Left cardiac atrium (tissue), 4 donors: ENCODE measurements at regions not wholly inside any gene's neighbourhood (a gene's known extent, or its start where the extent isn't known, plus 50 kb on each side); places are given as distances from the start of the nearest gene placed in this dataset.

Source experiments
- ATAC-seq, 2 donors: fragments of 200-7000 bp; cut with Tn5 transposase; one replicate each; pipeline ENCODE4 v1.9.1; 2020; ENCODE audit warnings: mild to moderate bottlenecking in 2 of 2, moderate library complexity in 2 of 2
- DNase-seq: peaks from one replicate; pipeline ENCODE4 v3.0.0-alpha.2; 2020
- intact Hi-C, 2 donors: fragments of 100-400 bp; cut with DNase I; formaldehyde crosslinking; loops; one replicate each; pipeline versions ENCODE4 v1.14.1 to v1.15.1; 2022 to 2023
- donor health status: DM: no; HTN: yes; CAD: no.
- donor health status: DM: no; HTN: yes; CAD: no; lungs with severe emphysema.
- donor health status: DM: yes; HTN: yes; CAD: no.
- donor health status: Dilated cardiomyopathy.

DNA sequence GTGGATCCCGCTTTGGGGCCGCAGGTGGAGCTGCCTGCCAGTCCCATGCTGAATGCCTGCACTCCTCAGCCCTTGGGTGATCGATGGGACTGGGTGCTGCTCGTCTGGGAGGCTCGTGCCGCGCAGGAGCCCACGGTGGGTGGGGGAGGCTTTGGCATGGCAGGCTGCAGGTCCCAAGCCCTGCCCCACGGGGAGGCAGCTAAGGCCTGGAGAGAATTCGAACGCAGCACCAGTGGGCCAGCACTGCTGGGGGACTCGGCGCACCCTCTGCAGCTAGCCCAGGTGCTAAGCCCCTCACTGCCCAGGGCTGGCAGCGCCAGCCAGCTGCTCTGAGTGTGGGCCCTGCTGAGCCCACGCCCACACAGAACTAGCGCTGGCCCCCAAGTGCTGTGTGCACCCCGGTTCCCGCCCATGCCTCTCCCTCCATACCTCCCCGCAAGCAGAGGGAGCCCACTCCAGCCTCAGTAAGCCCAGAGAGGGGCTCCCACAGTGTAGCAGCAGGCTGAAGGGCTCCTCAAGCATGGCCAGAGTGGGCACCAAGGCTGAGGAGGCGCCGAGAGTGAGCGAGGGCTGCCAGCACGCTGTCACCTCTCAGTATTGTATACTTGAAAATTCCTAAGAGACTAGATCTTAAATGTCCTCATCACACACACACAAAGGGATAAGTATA, 1654.2 kb upstream of the SLC39A10 start:
- DNase-seq (no peak), ATAC-seq (no peak)
- intact Hi-C loops, result no loop called here

DNA sequence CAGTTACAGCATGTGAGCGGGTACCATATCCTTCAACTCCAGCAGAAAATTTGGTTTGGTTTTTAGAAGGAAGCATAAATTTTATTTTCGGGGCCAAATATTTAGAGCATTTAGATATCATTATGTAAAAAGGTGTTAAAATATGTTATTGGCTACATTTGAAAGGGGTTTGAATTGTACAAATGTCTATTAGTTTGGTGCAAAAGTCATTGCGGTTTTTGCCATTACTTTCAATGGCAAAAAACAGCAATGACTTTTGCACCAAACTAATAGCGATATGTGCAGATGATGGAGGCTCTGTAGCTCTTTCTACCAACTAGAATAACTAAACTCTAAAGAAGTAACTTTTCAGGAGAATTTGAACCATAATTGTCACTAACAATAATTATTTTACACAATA, 1666.2 kb upstream of the SLC39A10 start:
- ATAC-seq (no peak), DNase-seq (no peak)
- intact Hi-C loops, result no loop called here

DNA sequence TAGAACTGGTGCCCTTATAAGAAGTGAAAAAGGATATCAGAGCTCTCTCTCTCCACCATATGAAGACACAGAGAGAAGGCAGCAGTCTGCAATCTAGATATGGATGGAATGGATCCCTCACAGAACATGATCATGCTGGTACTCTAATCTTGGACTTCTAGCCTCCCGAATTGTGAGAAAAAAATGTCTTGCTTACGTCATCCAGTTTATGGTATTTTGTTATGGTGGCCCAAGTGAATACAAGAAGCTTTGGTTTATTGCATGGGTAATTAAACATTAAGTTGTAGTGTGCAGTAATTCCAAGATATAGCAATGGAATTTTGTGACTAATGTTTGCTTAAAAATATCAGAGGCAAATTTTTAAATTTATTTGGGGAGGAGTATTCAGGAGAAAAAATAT, 1667.4 kb upstream of the SLC39A10 start:
- ATAC-seq (no peak), DNase-seq (no peak)
- intact Hi-C loops, result no loop called here

DNA sequence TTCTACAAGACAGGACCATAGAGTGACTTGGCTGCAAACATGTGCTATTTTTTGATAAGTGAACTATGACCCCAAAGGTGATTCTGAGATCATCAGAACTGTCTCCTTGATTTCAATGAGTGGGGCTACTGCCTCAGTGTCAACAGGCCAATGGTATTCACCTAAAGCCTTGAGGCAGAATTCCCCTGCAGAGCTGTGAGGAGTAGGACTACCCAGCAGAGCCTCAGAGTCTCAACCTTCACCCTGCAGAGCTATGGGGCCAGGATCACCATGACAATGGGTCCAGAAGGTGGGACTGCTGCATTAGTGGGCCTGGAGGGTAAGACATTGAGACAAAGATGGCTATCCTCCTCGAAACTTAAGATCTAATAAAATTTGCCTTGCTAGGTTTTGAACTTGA, 1668.2 kb upstream of the SLC39A10 start:
- intact Hi-C loops, result no loop called here
- ATAC-seq, result no peak
- DNase-seq, result no peak

DNA sequence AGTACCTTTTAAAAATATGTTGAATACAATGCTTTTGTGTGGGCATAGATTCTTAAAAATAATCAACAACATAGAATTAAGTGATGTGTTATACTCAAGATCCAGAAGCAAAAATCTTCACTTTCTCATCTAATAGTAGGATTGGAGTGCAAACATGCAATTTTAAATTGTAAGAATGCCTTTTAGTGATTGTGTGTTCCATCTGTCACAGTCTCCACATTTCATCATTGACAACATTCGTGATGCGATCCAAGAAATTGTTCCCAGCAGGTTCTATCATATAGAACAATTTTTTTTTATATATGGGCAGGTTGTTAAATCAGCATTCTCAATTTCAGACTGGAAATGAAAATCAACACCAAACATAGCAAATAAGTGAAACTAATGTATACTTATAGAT, 1671.8 kb upstream of the SLC39A10 start:
- ATAC-seq (no peak), DNase-seq (no peak)
- intact Hi-C loops, result no loop called here

DNA sequence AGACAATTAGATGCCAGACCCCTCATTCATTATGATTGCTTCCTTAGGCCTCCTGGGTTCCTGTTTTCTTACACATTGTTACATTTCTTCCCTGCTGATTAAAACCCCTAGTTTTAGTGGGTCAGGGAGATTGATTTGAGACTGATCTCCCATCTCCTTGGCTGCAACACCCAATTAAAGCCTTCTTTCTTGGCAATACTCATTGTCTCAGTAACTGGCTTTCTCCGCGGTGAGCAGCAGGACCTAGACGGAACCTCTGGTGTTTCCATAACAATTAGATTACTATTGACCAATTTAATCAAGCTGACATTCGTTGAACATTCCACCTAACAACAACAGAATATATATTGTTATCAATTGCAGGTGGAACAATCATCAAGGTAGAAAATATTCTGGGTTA, 1676.4 kb upstream of the SLC39A10 start:
- DNase-seq, result no peak
- intact Hi-C loops, result no loop called here
- ATAC-seq, result no peak

DNA sequence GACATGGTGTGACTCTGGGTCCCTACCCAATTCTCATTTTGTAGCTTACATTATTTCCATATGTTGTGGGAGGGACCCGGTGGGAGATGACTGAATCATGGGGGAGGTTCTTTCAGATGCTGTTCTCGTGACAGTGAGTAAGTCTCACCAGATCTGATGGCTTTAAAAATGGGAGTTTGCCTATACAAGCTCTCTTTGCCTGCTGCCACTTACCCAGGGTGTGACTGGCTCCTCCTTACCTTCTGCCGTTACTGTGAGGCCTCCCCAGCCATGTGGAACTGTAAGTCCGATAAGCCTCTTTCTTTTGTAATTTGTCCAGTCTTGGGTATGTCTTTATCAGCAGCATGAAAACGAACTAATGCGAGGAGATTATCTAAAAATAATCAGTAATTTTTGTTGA, 1683.2 kb upstream of the SLC39A10 start:
- no peak for ATAC-seq
- DNase-seq, result no peak
- intact Hi-C loops, result no loop called here

DNA sequence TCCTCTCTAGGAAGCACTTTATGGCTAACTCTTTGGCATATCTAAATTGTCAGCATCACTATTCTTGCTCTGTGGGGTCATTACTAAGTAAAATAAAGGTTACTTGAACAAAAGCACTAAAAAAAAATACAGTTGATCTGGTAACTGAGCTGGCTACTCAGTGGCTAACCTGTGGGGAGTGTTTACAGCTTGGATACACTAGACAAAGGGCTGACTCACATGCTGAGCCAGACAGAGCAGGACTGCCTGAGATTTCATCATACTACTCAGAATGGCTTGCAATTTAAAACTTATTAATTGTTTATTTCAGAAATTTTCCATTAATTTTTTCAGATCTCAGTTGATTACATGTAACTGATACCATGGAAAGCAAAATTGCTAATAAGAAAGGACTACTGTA, 1690.4 kb upstream of the SLC39A10 start:
- ATAC-seq, result peak in 1 of 2 donors; percentile 54
- intact Hi-C loops, result no loop called here
- DNase-seq, result no peak

DNA sequence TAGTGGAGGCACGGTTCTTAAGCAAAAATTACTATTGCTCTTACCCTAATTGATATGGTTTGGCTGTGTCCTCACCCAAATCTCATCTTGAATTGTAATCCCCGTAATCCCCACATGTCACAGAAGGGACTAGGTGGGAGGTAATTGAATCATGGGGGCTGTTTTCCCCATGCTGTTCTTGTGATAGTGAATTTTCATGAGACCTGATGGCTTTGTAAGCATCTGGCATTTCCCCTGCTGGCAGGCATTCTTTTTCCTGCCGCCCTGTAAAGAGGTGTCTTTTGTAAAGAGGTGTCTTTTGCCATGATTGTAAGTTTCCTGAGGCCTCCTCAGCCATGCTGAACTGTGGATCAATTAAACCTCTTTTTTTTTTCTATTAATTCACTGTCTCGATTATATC, 1691.8 kb upstream of the SLC39A10 start:
- DNase-seq, result no peak
- no peak for ATAC-seq
- intact Hi-C loops, result no loop called here

DNA sequence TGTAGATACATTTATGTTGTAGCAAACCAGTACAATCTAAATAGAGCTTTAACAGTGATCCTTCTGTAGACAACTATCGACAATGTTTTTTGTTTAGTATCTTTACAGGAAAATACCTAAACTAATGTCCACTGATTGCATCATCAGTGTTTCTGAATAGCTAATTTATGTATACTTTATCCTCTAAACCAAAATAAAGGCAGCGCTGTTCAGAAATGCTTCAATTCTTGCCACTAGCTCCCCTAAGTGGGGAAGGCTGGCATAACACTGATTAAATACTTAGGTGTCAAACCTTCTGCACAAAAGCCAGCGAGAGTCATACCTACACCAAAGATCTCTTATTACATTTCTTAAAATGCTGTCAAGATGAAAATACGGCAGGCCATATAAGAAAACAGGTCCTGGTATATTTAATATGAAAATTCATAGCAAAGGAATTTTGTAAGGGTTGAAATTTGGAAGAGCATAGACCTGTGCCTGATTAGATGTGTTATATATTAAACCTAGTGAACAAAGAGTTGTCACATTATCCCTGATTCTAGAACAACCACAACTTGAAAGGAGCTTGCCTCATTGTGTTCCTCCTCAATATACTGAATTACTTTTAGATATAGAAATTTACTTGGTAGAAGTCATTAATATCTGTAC, 1693.4 kb upstream of the SLC39A10 start:
- DNase-seq (no peak), ATAC-seq (no peak)
- intact Hi-C loops, result no loop called here

DNA sequence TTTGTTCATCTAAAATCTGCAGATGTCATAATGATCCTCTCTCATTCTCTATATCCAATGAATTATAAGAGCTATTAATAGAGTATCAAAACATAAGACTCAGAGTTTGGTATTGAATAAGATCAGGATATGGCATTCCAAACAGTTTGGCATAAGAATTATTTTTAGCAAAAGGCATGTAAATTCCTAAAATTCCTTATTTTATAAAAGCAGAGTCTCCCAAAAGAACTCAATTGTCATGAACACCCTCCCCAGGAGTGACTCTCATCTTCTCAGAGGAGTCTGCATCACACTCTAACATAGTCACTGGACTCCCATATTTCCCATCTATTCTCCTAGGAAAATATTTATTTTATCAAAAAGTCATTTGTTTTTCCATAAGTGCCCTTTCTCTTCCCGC, 1710.2 kb upstream of the SLC39A10 start:
- ATAC-seq (no peak), DNase-seq (no peak)
- intact Hi-C loops, result no loop called here

DNA sequence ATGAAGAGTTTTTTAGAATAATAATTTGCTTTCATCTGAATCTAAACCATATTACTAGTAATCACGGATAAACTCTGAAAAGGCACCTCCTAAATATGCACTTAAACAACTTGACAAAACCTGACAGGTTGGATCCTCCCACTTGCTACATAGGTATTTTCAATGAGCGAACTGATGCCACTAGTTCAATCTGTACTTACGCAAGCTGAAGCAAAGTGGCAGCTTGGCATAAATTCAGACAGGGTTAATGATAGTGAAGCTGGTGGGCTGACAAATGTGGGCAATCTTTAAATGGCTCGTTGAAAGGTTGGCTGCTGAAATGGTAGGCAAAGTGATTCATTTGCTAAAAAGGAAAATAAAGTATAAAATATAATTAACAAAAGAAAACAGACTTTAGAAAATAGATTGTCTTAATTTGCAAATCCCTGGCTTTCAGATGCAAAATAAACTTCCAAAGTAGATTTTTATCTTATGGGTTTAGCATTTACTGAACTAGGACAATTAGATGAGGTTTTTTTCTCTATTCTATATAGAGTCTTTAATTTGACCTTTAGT, 1713.5 kb upstream of the SLC39A10 start:
- DNase-seq (no peak), ATAC-seq (no peak)
- intact Hi-C loops, result no loop called here

DNA sequence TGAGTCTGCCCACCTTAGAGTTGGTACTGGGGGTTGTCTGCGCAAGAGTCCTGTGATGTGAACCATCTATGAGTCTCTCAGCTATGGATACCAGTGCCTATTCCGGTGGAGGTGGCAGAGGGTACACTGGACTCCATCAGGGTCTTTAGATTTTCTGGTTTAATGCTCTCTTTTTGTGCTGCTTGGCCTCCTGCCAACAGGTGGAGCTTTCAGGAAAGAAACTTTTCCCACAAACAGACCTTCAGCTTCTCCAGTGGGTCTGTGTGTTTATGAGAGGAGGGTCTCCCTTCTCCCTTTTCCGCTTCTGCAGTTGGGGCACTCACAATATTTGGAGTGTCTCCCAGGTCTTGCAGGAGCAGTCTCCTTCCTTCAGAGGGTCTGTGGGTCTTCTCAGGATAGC, 1721.9 kb upstream of the SLC39A10 start:
- intact Hi-C loops, result no loop called here
- DNase-seq, result no peak
- no peak for ATAC-seq

DNA sequence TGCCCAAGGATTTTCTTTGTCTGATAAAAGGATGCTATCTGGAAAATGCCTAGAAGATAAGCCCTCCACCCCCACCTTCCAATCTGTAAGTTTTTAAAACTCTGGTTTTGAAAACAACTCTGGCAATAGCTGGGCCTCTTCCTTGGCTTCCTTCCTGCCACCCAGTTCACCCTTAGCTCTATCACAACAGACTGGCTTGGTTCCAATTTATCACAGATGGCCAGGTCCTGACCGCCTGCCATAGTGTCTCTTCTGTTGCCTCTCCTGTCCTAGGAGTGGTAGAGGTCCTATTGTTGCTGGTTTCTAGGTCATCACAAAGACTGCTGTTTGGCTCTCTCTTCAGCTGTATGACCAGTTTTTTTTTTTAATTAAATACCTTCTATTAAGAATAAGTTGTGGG, 1727.9 kb upstream of the SLC39A10 start:
- intact Hi-C loops, result no loop called here
- ATAC-seq (no peak), DNase-seq (no peak)

DNA sequence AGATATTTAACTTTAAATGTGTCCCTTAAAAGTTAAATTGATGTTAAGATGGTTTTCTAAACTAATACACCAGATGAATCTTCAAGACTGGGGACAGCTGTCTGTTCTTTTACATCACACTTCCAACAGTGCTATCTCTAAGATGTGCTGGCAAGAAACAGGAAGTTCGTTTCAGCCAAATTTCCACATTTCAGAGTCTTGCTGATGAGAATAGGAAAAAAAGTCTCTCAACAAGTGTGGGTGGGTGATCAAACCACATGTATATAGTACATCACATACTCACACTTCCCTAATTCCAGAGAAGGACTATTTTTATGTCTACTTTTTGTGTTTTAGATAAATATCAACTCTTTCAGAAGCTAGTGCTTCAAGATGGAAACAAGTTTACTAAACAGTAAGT, 1712.8 kb upstream of the TMEFF2 start:
- DNase-seq (no peak), ATAC-seq (no peak)
- intact Hi-C loops, result no loop called here

DNA sequence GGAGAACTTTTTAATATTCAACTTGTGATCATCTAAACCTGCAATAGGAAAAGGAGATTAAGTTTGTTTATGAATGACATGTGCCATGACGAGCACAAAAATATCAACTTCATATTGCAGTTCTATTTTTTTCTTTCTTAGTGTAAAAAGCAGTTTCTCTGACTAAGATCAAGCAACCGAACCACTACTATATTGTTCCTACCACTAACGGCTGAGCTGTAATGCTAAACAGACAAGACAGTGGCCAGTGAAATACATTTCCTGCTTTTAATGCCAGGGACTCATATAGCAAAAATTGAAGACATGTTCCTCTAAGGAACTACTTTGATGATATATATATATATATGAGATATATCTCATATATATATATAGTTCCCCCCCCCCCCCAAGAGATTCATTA, 1705.6 kb upstream of the TMEFF2 start:
- ATAC-seq (no peak), DNase-seq (no peak)
- intact Hi-C loops, result no loop called here

DNA sequence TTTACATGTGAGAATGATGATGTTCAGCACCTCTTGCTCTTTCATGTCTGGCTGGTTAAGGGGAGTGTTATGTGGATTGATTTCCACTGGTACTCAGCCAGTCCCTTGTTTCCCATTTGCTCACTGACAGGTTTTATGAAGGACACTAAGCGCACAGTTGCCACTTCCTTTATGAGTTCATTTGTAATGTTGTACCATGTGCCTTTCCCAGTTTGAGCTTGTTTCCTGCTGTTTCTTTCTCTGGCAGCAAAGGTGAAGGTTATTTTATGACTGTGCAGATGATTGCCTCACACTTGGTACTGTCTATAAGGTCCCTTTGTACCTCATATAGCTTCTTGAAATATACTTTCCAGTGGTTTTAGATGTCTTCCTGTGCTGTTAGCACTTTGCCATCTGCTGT, 1700.5 kb upstream of the TMEFF2 start:
- intact Hi-C loops, result no loop called here
- ATAC-seq (no peak), DNase-seq (no peak)

DNA sequence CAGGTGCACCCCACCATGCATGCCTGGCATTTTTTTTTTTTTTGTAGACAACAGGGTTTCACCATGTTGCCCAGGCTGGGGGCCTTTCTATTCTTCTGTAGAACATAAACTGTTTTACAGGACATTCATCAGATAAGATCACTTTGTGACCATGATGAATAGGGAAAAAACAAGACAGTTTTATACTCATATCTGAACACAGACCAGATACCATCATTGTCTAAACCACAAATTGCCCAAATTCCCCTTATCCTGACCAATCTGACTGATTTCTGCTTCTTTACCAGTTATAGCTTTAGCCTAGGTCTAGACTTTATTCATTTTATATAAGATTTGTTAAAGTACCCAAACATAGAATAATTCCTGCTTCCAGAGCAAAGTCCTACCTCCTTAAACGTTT, 1699.3 kb upstream of the TMEFF2 start:
- DNase-seq (no peak), ATAC-seq (no peak)
- intact Hi-C loops, result no loop called here

DNA sequence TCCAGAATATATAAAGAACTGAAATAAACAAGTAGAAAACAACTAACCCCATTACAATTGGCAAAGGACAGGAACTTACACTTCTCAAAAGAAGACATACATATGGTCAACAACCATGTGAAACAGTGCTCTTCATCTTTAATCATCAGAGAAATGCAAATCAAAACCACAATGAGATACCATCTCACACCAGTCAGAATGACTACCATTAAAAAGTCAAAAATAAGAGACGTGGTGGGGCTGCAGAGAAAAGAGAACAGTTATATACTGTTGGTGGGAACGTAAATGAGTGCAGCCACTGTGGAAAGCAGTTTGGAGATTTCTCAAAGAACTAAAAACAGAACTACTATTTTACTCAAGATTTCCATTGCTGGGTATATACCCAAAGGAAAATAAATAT, 1696.3 kb upstream of the TMEFF2 start:
- intact Hi-C loops, result no loop called here
- ATAC-seq (no peak), DNase-seq (no peak)

DNA sequence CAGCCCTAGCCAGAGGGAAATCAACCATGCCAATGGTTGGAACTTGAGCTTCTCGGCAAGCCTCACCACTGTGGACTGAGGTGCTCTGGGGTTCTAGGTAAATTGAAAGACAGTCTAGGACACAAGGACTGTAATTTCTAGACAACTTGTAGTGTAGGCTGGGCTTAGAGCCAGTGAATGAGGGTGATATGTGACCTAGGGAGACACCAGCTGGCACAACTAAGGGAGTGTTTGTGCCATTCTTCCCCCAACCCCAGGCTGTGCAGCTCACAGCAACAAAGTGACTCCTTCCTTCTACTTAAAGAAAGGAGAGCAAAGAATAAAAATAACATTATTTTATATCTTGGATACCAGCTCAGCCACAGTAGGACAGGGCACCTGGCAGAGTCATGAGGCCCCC, 1690.7 kb upstream of the TMEFF2 start:
- intact Hi-C loops, result no loop called here
- DNase-seq, result no peak
- ATAC-seq, result no peak

DNA sequence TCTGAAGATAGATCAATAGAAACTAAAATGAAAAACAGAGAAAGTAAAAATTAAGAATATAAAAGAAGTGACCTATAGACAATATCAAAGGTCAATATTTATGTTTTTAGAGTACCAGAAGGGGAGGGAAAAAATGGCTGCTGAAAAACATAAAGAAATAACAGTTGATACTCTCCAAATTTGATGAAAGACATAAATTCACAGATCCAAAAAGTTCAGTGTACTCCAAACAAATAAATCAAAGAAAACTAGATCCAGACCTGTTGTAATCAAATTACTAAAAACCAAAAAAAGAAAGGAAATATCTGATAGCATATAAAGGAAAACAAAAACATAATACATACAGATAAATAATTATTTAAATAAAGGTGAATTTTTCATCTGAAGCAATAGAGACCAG, 1689.1 kb upstream of the TMEFF2 start:
- no peak for DNase-seq
- intact Hi-C loops, result no loop called here
- ATAC-seq, result no peak
